MCF 10A (cell line): ENCODE measurements at regions not wholly inside any gene's neighbourhood (a gene's known extent, or its start where the extent isn't known, plus 50 kb on each side); places are given as distances from the start of the nearest gene placed in this dataset.

Experiments
- BruUV-seq: library from RNA; stranded (reverse); fragments of 400-500 nt; replicated peaks from 2 replicates; lab custom pipeline; 2021; lab: Mats Ljungman, UMichigan
- CTCF ChIA-PET: fragments of 300-600 bp; sonication (Branson Sonifier 250); formaldehyde crosslinking; extraction: SDS; loops from one replicate; lab custom pipeline; 2021; ENCODE audit warnings: antibody characterized with exemption, inconsistent platforms; lab: Yijun Ruan, JAX
- POLR2A ChIA-PET: fragments of 300-600, 350-650 bp; sonication (Branson Sonifier 250); formaldehyde crosslinking; extraction: SDS; loops from one replicate; lab custom pipeline; 2020; ENCODE audit warnings: antibody characterized with exemption, inconsistent platforms; lab: Yijun Ruan, JAX
- DNase-seq: peaks from one replicate; pipeline ENCODE4 v3.0.0-alpha.2; 2018; ENCODE audit not compliant: unreplicated experiment
- H3K27ac Mint-ChIP-seq: one replicate; pipeline ENCODE4 v1.8.0; 2022; ENCODE audit warnings: mild to moderate bottlenecking, low read depth, mixed read lengths; ENCODE audit not compliant: unreplicated experiment
- H3K27me3 Mint-ChIP-seq: one replicate; pipeline ENCODE4 v1.8.0; 2022; ENCODE audit warnings: mixed read lengths; ENCODE audit not compliant: insufficient read depth, unreplicated experiment
- H3K36me3 Mint-ChIP-seq: one replicate; pipeline ENCODE4 v1.8.0; 2022; ENCODE audit warnings: mild to moderate bottlenecking, moderate library complexity, mixed read lengths; ENCODE audit not compliant: insufficient read depth, unreplicated experiment
- H3K4me1 Mint-ChIP-seq: one replicate; pipeline ENCODE4 v1.8.0; 2022; ENCODE audit warnings: mixed read lengths; ENCODE audit not compliant: insufficient read depth, unreplicated experiment
- H3K4me3 Mint-ChIP-seq: one replicate; pipeline ENCODE4 v1.8.0; 2022; ENCODE audit warnings: mild to moderate bottlenecking, moderate library complexity, mixed read lengths; ENCODE audit not compliant: unreplicated experiment
- H3K9me3 Mint-ChIP-seq: one replicate; pipeline ENCODE4 v1.8.0; 2022; ENCODE audit warnings: mixed read lengths; ENCODE audit not compliant: unreplicated experiment
- CTCF ChIP-seq: fragments of 200-600 bp; IDR thresholded peaks from one replicate; pipeline ENCODE4 v1.8.0; 2022; ENCODE audit warnings: antibody characterized with exemption, mild to moderate bottlenecking; ENCODE audit not compliant: unreplicated experiment
- intact Hi-C: fragments of 100-400 bp; cut with micrococcal nuclease; formaldehyde crosslinking; loops from 2 replicates; pipeline ENCODE4 v1.14.1; 2022

DNA sequence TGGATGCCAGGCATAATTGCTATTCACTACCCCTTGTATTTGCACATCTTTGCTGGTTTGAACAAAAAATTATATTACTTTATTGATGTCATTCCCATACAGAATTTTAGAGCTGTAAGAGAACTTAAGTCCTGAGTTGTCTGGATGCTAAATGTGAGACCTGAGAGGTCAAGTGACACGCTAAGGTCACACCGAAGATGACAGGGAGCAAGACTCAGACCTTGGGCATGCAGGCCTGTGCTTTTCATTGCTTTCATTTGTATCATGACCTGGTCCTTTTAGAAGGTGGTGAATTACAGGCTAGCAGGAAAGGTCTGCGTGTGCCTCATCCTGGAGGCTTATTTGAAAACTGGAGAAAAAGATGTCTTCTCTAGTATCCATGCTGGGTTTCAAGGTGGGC is 312.0 kb upstream of the RASGRP1 start:
- CTCF ChIA-PET, result interaction anchor here (1.3 kb wide), 1 partner anchor 25 kb away, joined by 4 read pairs; no protein-coding TSS in a partner anchor
- H3K9me3 Mint-ChIP-seq, result no peaks in the 10 kb centered on the region
- H3K4me1 Mint-ChIP-seq, result peaks cover 13% of the 10 kb centered on the region

DNA sequence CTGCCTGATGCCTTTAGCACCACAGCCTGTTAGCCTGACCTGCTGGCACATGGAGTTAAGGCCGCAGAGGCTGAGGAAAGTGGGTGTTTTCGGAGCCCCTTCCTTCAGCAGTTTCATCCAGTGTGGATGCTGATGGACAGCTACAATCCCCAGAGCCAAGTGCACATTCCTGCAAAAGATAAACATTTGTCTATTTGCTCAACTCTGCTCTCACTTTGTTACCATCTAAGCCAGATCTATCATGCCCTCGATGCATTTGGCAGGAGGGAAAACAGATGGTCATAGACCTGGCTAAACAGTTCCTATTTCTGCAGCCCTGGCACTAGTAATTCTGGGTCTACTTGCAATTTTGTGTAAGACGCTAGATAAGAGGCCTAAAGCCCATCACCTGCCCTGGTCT is 312.9 kb upstream of the RASGRP1 start:
- intact Hi-C loops, result no loop called here
- POLR2A ChIA-PET, result no interaction called here

More for the DNA sequence above, 312.0 kb upstream of the RASGRP1 start:
- H3K27ac Mint-ChIP-seq, result no peak overlapping the region
- no TSS peak for BruUV-seq
- DNase-seq, result no peak
- H3K4me3 Mint-ChIP-seq, result no peak overlapping the region
- no peak for TF ChIP-seq CTCF
- POLR2A ChIA-PET, result no interaction called here
- no peaks in the 10 kb centered on the region for H3K36me3 Mint-ChIP-seq
- intact Hi-C loops, result no loop called here
- H3K27me3 Mint-ChIP-seq, result no peaks in the 10 kb centered on the region

DNA sequence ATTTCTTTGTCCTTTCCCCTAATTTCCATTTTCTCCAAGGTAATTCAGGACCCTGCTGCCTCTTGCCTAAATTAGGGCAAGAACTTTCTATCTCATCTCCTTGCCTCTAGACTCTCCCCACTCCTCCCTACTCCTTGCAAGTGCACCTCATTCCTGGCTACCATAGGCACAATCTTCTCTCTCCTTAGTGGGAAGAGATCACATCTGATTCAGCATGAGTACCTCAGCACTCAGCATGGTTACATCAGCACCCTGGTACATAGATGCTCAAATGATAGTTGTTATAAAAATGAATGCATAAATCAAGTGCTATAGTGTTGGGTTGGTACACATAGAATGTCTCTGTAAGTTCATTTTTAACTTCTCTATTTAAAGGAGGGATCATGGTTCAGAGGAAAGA is 313.4 kb upstream of the RASGRP1 start:
- no peaks in the 10 kb centered on the region for H3K9me3 Mint-ChIP-seq
- ChIA-PET CTCF (interaction anchor here (0.5 kb wide), 1 partner anchor 905 kb away, joined by 3 read pairs; the partner anchor contains the start of gene FSIP1), POLR2A (interaction anchor here (0.6 kb wide), 1 partner anchor 28 kb away, joined by 3 read pairs; no protein-coding TSS in a partner anchor)
- H3K36me3 Mint-ChIP-seq, result no peaks in the 10 kb centered on the region
- no peak for DNase-seq
- no peaks in the 10 kb centered on the region for H3K27me3 Mint-ChIP-seq
- no peak overlapping the region for H3K27ac Mint-ChIP-seq
- no TSS peak for BruUV-seq
- intact Hi-C loops, result no loop called here
- peaks cover 13% of the 10 kb centered on the region for H3K4me1 Mint-ChIP-seq
- H3K4me3 Mint-ChIP-seq, result no peak overlapping the region
- TF ChIP-seq CTCF, result no peak

More for the DNA sequence above, 312.9 kb upstream of the RASGRP1 start:
- no peak for DNase-seq
- H3K27ac Mint-ChIP-seq, result no peak overlapping the region
- no peaks in the 10 kb centered on the region for H3K9me3 Mint-ChIP-seq
- no peak for TF ChIP-seq CTCF
- no peaks in the 10 kb centered on the region for H3K27me3 Mint-ChIP-seq
- H3K4me1 Mint-ChIP-seq, result peaks cover 13% of the 10 kb centered on the region
- H3K36me3 Mint-ChIP-seq, result no peaks in the 10 kb centered on the region
- no TSS peak for BruUV-seq
- H3K4me3 Mint-ChIP-seq, result no peak overlapping the region
- CTCF ChIA-PET, result no interaction called here

- Mint-ChIP-seq H3K27ac (peak overlapping the region; percentile 21), H3K9me3 (no peaks in the 10 kb centered on the region), H3K36me3 (no peaks in the 10 kb centered on the region), H3K27me3 (no peaks in the 10 kb centered on the region), H3K4me1 (peaks cover 13% of the 10 kb centered on the region), H3K4me3 (no peak overlapping the region)
- no TSS peak for BruUV-seq
- DNase-seq, result peak; percentile 21
- no peak for TF ChIP-seq CTCF
- ChIA-PET CTCF (interaction anchor here (0.5 to 1.8 kb wide), 2 partner anchors 29 to 904 kb away, joined by 3 to 4 read pairs; partner anchors contain the start of gene FSIP1), POLR2A (interaction anchor here (0.6 kb wide), 1 partner anchor 27 kb away, joined by 3 read pairs; no protein-coding TSS in a partner anchor)
- intact Hi-C loops, result no loop called here
Observed at GRCh38 chr15:38878926-38879325, 314.3 kb upstream of the RASGRP1 start.
